Right renal pelvis (tissue), 4 donors: ENCODE measurements at regions not wholly inside any gene's neighbourhood (a gene's known extent, or its start where the extent isn't known, plus 50 kb on each side); places are given as distances from the start of the nearest gene placed in this dataset.
"Not testable (repeated sequence)": the region's sequence is repeated elsewhere in the genome, so short reads cannot be mapped to it uniquely, and the experiment has no call there.

Experiments used
- DNase-seq, 4 donors: peaks; one replicate each; pipeline ENCODE4 v3.0.0-alpha.2; 2013; ENCODE audit warnings: low read depth in 4 of 4, low spot score in 3 of 4, missing footprints in 1 of 4

DNA sequence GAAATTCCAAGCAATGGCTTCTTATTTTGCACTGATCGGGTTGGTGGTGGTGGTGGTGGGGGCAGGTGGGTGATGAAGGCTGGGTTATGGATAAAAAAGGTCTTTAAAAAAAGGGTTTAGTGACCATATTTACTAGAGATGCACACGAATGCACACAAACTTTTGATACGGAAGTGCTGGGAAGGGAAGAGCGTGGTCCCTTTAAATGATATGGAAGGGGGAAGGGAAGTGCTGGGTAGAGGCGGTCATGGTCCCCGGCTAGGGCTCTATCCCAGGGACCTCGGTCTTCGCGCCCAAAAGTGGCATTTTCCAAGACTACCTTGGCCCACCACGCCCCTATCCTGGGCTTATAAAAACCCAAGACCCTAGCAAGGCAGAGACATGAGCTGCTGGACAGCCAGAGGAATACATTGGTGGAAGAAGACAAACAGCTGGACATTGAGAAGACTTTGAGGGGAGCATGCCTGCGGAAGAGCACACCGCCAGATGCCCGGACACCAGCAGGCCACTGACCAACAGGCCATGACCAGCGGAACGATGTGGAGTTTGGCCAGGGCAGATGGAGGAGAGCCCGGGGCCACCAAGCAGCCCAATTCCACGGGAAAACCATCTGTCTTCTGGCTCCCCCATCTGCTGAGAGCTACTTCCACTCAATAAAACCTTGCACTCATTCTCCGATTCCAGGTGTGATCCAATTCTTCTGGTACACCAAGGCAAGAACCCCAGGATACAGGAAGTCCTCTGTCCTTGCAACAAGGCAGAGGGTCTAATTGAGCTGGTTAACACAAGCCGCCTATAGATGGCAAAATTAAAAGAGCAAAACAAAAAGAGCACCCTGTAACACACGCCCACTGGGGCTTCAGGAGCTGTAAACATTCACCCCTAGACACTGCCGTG lies 1720.2 kb downstream of the MRPL39 start:
- no peak for DNase-seq

DNA sequence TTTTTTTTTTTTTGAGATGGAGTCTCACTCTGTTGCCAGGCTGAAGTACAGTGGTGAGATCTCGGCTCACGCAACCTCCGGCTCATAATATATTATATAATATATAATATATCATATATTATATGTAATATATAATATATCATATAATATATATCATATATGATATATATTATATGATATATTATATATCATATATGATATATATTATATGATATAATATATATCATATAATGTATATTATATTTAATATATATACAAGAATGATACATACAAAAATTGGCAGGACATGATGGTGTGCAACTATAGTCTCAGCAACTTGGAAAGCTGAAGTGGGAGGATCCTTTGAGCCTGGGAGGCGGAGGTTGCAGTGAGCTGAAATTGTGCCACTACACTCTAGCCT lies 1725.5 kb downstream of the MRPL39 start:
- no peak for DNase-seq

DNA sequence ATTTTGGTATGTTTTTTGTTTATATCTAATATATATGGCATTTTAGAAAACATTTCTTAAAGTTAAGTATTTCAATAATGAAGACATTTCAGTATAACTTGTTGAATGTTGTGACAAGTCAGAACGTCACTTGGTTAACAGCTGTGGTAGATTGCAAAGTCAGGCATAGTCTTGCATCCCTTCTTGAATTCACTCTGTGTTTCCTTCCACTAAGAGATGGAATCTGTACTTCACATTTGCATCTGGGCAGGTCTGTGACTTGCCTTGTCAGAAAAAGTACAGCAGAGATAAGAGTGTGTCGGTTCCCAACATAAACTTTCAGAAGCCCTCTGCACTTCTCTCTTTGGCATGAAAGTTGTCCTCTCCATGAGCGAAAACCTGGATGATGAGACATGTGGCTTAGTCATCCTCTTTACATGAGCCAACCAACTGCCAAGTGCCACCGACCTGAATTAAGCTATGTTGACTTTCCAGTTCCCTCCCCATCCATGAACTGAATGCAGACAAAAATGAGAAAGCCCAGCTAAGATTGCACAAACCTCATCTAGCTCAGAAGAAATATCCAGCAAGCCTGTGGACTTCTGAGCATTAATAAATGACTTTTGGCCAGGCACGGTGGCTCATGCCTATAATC lies 1730.2 kb downstream of the MRPL39 start:
- no peak for DNase-seq

GRCh38 chr21:23874271-23874670 lies 1733.0 kb downstream of the MRPL39 start:
- DNase-seq = no peak

GRCh38 chr21:23861911-23862504 lies 1745.3 kb downstream of the MRPL39 start:
- no peak for DNase-seq

GRCh38 chr21:23858878-23859277 lies 1748.4 kb downstream of the MRPL39 start:
- DNase-seq = no peak

- peak in 3 of 4 donors; percentile 12 to 18 (median 13) for DNase-seq
Measured at GRCh38 chr21:23853796-23854379, 1753.4 kb downstream of the MRPL39 start.

- DNase-seq = no peak
Measured at GRCh38 chr21:23837564-23837963, 1769.7 kb downstream of the MRPL39 start.

DNA sequence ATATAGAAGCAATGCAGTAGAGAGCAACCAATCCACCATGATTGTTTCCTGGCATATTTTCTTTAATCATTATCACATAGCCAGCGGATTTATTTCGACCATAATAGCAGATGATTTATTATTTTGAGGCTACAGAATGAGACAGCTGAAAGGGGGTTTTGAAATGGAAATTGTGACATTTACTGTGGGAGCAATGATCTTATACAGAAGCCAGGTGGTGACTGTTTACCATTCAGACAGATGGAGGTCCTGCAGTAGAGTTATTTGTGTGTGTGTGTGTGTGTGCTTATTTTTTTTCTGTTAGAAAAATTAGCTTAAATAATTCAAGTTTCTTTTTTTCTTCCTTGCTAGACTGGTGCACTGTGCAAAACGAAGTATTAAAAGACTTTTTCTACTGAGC lies 1784.5 kb downstream of the MRPL39 start:
- no peak for DNase-seq

GRCh38 chr21:23817337-23817736 lies 1789.9 kb downstream of the MRPL39 start:
- no peak for DNase-seq

DNA sequence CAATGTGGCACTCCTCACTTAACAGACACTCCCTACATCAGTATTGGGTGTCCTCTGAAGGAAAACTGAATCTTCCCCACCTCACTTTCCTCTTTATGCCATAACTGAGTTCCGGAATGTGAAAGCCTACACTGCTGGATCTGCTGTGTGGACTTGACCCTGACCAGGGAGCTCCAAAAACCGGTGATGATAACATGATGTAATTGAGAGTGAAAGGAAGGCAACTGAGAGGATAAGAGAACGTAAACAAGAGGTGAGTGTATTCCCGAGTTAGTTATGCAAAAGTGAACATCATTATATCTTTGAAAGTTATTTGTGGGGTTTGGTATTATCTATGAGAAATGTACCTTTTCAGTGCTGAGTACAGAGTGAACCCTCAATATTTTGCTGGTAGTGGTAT lies 1794.8 kb downstream of the MRPL39 start:
- no peak for DNase-seq

DNA sequence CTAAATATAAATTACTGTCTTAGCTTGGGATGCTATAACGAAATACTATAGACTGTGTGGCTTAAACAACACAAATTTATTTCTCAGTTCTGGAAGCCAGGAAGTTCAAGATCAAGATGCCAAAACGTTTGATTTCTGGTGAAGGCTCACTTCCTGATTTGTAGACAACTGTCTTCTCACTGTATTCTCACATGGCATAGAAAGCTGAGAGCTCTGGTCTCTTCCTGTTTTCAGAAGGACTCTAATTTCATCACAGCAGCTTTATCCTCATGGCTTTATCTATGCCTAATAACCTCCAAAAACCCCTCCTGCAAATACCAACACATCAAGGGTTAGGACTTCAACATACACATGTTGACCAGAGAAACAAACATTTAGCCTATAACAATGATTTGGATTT lies 1795.5 kb downstream of the MRPL39 start:
- DNase-seq = no peak

GRCh38 chr21:23809573-23809972 lies 1797.7 kb downstream of the MRPL39 start:
- no peak for DNase-seq

DNA sequence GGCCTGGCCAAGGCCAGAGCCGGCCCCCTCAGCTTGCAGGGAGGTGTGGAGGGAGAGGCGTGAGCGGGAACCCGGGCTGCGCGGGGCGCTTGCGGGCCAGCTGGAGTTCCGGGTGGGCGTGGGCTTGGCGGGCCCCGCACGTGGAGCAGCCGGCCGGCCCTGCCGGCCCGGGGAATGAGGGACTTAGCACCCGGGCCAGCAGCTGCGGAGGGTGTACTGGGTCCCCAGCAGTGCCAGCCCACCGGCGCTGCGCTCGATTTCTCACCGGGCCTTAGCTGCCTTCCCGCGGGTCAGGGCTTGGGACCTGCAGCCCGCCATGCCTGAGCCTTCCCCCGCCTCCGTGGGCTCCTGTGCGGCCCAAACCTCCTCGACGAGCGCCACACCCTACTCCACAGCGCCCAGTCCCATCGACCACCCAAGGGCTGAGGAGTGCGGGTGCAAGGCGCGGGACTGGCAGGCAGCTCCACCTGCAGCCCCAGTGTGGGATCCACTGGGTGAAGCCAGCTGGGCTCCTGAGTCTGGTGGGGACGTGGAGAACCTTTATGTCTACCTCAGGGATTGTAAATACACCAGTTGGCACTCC lies 1800.2 kb downstream of the MRPL39 start:
- DNase-seq = not testable (repeated sequence)

DNA sequence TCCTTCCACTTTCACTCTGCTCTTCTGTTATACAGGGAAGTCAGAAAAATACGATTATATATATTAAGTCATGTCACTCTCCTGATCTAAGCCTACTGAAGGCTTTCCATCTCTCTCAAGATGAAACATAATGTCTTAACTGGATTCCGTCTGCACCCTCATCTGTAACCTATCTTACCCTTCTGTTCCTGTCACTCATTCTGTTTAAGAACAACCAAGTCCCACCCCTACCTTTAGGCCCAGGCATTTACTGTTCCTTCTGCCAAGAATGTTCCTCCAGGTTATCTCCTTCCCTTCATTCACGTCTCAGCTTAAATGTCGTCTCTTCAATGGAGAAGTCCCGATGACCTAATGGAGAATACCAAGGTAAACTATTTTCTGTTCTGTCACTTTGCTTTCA lies 1802.4 kb downstream of the MRPL39 start:
- no peak for DNase-seq

- DNase-seq = no peak
Measured at GRCh38 chr21:23801292-23801691, 1806.0 kb downstream of the MRPL39 start.

DNA sequence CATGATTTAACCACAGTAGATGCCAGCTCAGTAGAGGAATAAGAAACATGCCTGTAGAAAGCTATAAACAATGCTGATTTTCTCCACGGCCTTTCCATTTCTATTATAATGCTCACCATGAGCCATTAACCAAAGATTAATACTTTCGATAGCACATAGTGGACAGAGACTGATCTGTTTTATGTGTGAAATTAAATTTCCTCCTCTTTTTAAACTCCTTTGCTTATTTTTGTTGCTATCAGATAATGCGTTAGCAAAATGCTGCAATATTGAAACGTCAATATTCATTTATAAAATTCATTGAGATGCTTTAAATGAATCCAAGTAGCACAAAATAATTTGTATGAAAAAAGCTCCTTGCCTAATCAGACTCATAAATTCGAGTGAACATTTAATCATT lies 1807.9 kb downstream of the MRPL39 start:
- no peak for DNase-seq

- DNase-seq = no peak
Measured at GRCh38 chr21:23792300-23792699, 1815.0 kb downstream of the MRPL39 start.

DNA sequence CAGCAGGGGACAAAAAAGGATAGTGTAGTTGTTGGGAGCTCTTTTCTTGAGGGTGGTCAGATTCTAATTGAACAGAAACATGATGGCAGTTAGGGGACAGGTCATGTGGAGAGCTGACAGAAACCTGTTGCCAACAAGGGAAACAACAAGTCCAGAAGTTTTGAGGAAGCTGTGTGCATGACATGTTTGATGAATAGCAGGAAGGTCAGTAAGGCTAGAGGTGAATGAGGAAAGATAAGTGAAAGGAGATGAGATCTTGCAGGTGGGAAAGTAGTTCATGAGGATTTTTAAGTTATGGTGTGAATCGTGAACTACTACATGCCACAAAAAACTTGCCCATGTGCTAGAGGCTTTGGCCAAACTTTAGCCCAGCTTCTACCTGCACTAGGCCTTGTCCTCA lies 1817.4 kb downstream of the MRPL39 start:
- DNase-seq = no peak

DNA sequence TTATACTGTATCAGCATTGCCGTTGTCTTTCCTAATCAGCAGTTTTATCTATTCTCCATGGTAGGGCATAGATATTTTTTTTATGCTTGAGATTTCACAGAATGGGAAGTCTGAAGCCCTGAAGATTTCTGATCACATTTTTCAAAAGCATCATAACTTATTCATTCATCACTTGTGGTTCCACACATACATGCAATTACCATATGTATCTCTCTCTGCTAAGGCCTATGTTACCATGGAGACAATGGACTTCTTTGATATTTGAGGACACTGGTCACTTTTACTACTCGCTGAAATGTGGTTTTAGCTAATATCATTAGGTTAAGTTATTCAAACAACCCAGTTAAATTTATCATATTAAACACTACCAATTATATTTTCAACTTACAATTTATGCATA lies 1827.0 kb downstream of the MRPL39 start:
- DNase-seq = no peak

- no peak for DNase-seq
Measured at GRCh38 chr21:23743821-23744220, 1863.5 kb downstream of the MRPL39 start.
